WTC11 (cell line): ENCODE measurements at regions not wholly inside any gene's neighbourhood (a gene's known extent, or its start where the extent isn't known, plus 50 kb on each side); places are given as distances from the start of the nearest gene placed in this dataset.

Source experiments
- CBFB ChIP-seq: sonication (generic); formaldehyde crosslinking; IDR thresholded peaks from 2 replicates; pipeline ENCODE4 v1.8.1; 2022; ENCODE audit warnings: mild to moderate bottlenecking, low read depth, missing genetic modification reagents
- ELF4 ChIP-seq: sonication (generic); formaldehyde crosslinking; IDR thresholded peaks from 2 replicates; pipeline ENCODE4 v1.8.1; 2022; ENCODE audit warnings: low read depth, mild to moderate bottlenecking, moderate library complexity, missing genetic modification reagents
- TF ChIP-seq, protein P1 (sequence below): sonication (generic); formaldehyde crosslinking; IDR thresholded peaks from 2 replicates; pipeline ENCODE4 v1.8.0; 2022; ENCODE audit warnings: mild to moderate bottlenecking, missing genetic modification reagents
- TF ChIP-seq, protein P2 (sequence below): sonication (generic); formaldehyde crosslinking; IDR thresholded peaks from 2 replicates; pipeline ENCODE4 v1.8.1; 2022; ENCODE audit warnings: low read depth, mild to moderate bottlenecking, moderate library complexity, missing genetic modification reagents, borderline replicate concordance
- TF ChIP-seq, protein P3 (sequence below): fragments of 200-600 bp; IDR thresholded peaks from 2 replicates; pipeline ENCODE4 v1.8.0; 2022; ENCODE audit warnings: antibody characterized with exemption
- TF ChIP-seq, protein P4 (sequence below): sonication (generic); formaldehyde crosslinking; IDR thresholded peaks from 2 replicates; pipeline ENCODE4 v1.8.1; 2023; ENCODE audit warnings: mild to moderate bottlenecking, missing genetic modification reagents, borderline replicate concordance
- TF ChIP-seq, protein P5 (sequence below): fragments of 250-450 bp; sonication (Bioruptor Pico); IDR thresholded peaks from 2 replicates; pipeline ENCODE4 v2.1.2; 2022; ENCODE audit warnings: mild to moderate bottlenecking, moderate library complexity
- TF ChIP-seq, protein P6 (sequence below): sonication (generic); formaldehyde crosslinking; IDR thresholded peaks from 2 replicates; pipeline ENCODE4 v1.8.1; 2022; ENCODE audit warnings: low read depth, missing genetic modification reagents, borderline replicate concordance

DNA sequence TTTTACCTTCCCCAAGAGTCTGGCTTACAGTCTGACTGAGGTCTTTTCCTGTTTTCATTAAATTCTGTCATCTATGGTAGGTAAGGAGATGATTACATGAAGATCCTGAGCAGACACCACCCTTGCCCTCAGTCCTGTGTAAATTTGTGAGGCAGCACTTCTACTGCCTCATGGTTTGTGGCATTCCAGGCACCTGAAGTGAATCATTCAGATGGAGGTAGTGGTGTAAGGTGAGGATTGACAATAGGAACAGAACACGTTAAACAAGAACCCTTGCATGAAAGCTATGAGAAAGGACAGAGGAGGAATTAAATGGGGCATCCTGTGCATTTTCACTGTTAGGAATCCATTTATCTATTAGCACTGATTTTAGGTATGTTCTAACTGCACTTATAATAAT, 618.6 kb downstream of the TLL1 start:
- TF ChIP-seq, protein P1, sequence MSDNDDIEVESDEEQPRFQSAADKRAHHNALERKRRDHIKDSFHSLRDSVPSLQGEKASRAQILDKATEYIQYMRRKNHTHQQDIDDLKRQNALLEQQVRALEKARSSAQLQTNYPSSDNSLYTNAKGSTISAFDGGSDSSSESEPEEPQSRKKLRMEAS (CRISPR knock-in tag): no peak
- TF ChIP-seq, protein P2, sequence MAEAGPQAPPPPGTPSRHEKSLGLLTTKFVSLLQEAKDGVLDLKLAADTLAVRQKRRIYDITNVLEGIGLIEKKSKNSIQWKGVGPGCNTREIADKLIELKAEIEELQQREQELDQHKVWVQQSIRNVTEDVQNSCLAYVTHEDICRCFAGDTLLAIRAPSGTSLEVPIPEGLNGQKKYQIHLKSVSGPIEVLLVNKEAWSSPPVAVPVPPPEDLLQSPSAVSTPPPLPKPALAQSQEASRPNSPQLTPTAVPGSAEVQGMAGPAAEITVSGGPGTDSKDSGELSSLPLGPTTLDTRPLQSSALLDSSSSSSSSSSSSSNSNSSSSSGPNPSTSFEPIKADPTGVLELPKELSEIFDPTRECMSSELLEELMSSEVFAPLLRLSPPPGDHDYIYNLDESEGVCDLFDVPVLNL (CRISPR knock-in tag): no peak
- TF ChIP-seq CBFB (CRISPR knock-in tag) (no peak), ELF4 (CRISPR knock-in tag) (no peak)
- TF ChIP-seq, protein P3, sequence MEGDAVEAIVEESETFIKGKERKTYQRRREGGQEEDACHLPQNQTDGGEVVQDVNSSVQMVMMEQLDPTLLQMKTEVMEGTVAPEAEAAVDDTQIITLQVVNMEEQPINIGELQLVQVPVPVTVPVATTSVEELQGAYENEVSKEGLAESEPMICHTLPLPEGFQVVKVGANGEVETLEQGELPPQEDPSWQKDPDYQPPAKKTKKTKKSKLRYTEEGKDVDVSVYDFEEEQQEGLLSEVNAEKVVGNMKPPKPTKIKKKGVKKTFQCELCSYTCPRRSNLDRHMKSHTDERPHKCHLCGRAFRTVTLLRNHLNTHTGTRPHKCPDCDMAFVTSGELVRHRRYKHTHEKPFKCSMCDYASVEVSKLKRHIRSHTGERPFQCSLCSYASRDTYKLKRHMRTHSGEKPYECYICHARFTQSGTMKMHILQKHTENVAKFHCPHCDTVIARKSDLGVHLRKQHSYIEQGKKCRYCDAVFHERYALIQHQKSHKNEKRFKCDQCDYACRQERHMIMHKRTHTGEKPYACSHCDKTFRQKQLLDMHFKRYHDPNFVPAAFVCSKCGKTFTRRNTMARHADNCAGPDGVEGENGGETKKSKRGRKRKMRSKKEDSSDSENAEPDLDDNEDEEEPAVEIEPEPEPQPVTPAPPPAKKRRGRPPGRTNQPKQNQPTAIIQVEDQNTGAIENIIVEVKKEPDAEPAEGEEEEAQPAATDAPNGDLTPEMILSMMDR: no peak
- TF ChIP-seq, protein P4, sequence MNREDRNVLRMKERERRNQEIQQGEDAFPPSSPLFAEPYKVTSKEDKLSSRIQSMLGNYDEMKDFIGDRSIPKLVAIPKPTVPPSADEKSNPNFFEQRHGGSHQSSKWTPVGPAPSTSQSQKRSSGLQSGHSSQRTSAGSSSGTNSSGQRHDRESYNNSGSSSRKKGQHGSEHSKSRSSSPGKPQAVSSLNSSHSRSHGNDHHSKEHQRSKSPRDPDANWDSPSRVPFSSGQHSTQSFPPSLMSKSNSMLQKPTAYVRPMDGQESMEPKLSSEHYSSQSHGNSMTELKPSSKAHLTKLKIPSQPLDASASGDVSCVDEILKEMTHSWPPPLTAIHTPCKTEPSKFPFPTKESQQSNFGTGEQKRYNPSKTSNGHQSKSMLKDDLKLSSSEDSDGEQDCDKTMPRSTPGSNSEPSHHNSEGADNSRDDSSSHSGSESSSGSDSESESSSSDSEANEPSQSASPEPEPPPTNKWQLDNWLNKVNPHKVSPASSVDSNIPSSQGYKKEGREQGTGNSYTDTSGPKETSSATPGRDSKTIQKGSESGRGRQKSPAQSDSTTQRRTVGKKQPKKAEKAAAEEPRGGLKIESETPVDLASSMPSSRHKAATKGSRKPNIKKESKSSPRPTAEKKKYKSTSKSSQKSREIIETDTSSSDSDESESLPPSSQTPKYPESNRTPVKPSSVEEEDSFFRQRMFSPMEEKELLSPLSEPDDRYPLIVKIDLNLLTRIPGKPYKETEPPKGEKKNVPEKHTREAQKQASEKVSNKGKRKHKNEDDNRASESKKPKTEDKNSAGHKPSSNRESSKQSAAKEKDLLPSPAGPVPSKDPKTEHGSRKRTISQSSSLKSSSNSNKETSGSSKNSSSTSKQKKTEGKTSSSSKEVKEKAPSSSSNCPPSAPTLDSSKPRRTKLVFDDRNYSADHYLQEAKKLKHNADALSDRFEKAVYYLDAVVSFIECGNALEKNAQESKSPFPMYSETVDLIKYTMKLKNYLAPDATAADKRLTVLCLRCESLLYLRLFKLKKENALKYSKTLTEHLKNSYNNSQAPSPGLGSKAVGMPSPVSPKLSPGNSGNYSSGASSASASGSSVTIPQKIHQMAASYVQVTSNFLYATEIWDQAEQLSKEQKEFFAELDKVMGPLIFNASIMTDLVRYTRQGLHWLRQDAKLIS: no peak
- TF ChIP-seq, protein P5, sequence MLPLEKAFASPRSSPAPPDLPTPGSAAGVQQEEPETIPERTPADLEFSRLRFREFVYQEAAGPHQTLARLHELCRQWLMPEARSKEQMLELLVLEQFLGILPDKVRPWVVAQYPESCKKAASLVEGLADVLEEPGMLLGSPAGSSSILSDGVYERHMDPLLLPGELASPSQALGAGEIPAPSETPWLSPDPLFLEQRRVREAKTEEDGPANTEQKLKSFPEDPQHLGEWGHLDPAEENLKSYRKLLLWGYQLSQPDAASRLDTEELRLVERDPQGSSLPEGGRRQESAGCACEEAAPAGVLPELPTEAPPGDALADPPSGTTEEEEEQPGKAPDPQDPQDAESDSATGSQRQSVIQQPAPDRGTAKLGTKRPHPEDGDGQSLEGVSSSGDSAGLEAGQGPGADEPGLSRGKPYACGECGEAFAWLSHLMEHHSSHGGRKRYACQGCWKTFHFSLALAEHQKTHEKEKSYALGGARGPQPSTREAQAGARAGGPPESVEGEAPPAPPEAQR: no peak
- TF ChIP-seq, protein P6, sequence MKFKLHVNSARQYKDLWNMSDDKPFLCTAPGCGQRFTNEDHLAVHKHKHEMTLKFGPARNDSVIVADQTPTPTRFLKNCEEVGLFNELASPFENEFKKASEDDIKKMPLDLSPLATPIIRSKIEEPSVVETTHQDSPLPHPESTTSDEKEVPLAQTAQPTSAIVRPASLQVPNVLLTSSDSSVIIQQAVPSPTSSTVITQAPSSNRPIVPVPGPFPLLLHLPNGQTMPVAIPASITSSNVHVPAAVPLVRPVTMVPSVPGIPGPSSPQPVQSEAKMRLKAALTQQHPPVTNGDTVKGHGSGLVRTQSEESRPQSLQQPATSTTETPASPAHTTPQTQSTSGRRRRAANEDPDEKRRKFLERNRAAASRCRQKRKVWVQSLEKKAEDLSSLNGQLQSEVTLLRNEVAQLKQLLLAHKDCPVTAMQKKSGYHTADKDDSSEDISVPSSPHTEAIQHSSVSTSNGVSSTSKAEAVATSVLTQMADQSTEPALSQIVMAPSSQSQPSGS (CRISPR knock-in tag): no peak
